HG02610 (cell line): ENCODE measurements at regions not wholly inside any gene's neighbourhood (a gene's known extent, or its start where the extent isn't known, plus 50 kb on each side); places are given as distances from the start of the nearest gene placed in this dataset.

Experiments
- ATAC-seq: cut with Tn5 transposase; IDR thresholded peaks from one replicate; pipeline ENCODE4 v1.9.1; 2021; ENCODE audit warnings: mild to moderate bottlenecking, moderate library complexity; ENCODE audit not compliant: unreplicated experiment

GRCh38 chr9:120151149-120151548 lies 428.8 kb downstream of the CDK5RAP2 start:
- no peak for ATAC-seq

- ATAC-seq, result no peak
Measured at GRCh38 chr9:120138955-120139354, 441.0 kb downstream of the CDK5RAP2 start.

- ATAC-seq, result no peak
Measured at GRCh38 chr9:120137186-120137840, 442.7 kb downstream of the CDK5RAP2 start.

DNA sequence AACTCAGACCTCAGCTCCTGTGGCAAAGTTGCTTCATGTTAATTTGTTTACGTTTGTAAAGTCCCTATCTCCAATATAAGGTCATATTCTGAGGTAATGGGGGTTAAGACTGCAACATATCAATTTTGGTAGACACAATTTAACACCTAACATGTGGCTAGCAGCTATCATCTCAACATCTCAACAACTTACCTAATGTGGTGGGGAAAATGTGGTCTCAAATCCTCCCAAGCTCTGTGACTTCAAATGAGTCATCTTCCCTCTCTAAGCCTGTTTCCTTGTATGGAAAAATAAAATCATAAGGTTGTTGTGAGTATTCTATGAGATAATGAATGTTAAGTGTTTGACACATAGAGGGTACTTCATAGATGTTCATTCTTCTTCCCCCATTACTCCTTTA lies 443.3 kb downstream of the CDK5RAP2 start:
- ATAC-seq, result no peak

GRCh38 chr9:120117081-120117480 lies 462.9 kb downstream of the CDK5RAP2 start:
- no peak for ATAC-seq

GRCh38 chr9:120110520-120110919 lies 469.4 kb downstream of the CDK5RAP2 start:
- ATAC-seq, result no peak

DNA sequence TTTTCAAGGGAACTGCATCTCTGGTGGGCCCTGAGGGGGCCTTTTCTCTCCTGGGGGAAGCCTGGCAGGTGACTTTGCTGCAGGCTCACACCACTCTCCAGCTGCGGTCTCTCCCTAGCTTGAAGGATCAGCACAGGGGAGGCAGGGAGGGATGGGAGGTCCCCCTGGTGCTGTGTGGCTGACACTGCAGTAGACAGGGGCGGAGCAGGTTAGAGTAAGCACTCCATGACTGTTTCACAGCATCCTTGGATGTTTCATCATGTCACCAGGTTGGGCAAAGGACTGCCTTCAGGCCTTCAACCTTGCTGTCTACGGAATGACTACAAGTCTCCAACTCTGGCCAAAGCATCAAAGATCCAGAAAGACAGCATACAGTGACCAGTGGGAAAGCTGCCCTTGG lies 470.7 kb downstream of the CDK5RAP2 start:
- ATAC-seq, result no peak

- ATAC-seq, result no peak
Measured at GRCh38 chr9:120107138-120107537, 472.8 kb downstream of the CDK5RAP2 start.

- no peak for ATAC-seq
Measured at GRCh38 chr9:120104771-120105170, 475.2 kb downstream of the CDK5RAP2 start.

GRCh38 chr9:120100595-120100994 lies 479.4 kb downstream of the CDK5RAP2 start:
- ATAC-seq, result no peak

GRCh38 chr9:120099065-120099464 lies 480.9 kb downstream of the CDK5RAP2 start:
- ATAC-seq, result no peak

GRCh38 chr9:120098584-120098983 lies 481.4 kb downstream of the CDK5RAP2 start:
- ATAC-seq, result no peak

GRCh38 chr9:120091206-120091605 lies 488.8 kb downstream of the CDK5RAP2 start:
- no peak for ATAC-seq

- ATAC-seq, result no peak
Measured at GRCh38 chr9:120080849-120081248, 499.1 kb downstream of the CDK5RAP2 start.

DNA sequence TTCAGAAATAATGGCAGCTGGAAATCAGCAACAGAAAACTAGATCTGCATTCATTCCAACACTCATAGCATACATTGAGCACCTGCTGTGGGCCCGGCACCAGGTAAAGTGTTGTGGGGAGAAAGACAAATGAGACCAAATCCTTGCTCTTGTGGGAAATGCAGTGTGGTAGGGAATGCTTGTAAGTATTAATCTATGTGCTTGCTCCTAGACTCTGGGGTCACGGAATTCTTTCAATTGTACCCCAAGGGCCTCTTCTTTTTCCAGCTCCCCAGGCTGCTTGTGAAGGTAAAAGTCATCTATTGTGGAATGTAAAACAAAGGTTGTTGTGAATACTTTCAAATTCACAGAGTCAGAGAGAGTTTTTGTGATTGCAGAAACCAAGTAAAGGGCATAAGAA lies 501.9 kb downstream of the CDK5RAP2 start:
- ATAC-seq, result no peak

DNA sequence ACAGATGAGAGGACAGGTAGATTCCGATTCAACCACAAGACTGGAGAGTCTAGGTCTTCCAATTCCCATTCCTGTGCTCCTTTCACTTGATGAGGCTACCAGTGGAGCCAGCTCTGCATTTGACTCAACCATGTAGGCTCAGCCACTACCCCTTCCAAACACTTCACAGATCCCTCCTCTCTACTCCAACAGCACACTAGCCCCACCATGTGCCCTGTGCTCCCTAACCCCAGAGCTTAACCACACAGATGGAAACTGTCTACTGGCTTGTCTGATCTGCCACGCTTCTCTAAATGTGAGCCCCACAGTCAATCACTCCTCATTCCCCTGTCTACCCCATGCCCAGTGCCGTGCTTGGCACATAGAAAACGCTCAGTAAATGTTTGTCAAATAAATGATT lies 508.2 kb downstream of the CDK5RAP2 start:
- no peak for ATAC-seq

- ATAC-seq, result no peak
Measured at GRCh38 chr9:120066315-120066714, 513.7 kb downstream of the CDK5RAP2 start.

GRCh38 chr9:120065151-120065550 lies 514.8 kb downstream of the CDK5RAP2 start:
- no peak for ATAC-seq

- ATAC-seq, result no peak
Measured at GRCh38 chr9:120045011-120045410, 535.0 kb downstream of the CDK5RAP2 start.

DNA sequence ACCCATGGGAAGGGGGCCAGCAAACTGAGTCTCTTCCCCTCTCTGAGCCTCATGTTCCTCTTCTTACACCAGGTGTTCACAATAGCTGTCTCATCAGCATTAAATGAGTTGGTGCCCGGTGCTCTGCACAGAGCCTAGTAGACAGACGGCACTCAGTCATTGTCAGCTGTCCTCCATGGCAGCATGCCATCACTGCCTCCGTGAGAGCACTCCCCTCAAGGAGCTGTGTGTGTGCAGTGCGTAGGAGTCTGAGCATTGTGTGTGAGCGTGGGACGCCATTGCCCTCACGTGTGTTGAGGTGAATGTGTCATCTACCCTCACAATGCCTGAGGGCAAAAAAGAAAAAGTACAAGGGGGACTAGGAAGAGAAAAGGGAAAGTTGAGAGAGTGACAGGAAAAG lies 536.5 kb downstream of the CDK5RAP2 start:
- ATAC-seq, result no peak

- ATAC-seq, result no peak
Measured at GRCh38 chr9:120040896-120041295, 539.1 kb downstream of the CDK5RAP2 start.

GRCh38 chr9:120038342-120038741 lies 541.6 kb downstream of the CDK5RAP2 start:
- no peak for ATAC-seq

DNA sequence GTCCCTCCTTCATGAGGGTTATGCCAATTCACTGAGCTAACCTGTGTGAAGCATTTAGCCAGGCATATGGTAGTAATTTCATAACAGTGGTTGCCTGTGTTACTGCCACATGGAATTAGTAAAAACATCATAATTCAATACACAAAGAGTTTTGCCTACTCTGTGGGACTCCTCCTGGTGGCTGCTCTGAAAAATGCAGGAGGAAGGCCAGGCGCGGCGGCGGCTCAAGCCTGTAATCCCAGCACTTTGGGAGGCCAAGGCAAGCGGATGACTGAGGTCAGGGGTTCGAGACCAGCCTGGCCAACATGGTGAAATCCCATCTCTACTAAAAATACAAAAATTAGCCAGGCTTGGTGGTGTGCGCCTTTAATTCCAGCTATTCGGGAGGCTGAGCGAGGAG lies 547.3 kb downstream of the CDK5RAP2 start:
- ATAC-seq, result no peak
